Midbrain (tissue), 1 donor: ENCODE measurements at regions not wholly inside any gene's neighbourhood (a gene's known extent, or its start where the extent isn't known, plus 50 kb on each side); places are given as distances from the start of the nearest gene placed in this dataset.
"Not testable (repeated sequence)": the region's sequence is repeated elsewhere in the genome, so short reads cannot be mapped to it uniquely, and the experiment has no call there.

Experiments
- DNase-seq: peaks from one replicate; lab custom pipeline; 2025; lab: John Stamatoyannopoulos, UW

- not testable (repeated sequence) for DNase-seq
These were observed 101.1 kb upstream of the LRPAP1 start for GRCh38 chr4:3633277-3633676.

- DNase-seq, result not testable (repeated sequence)
These were observed 100.6 kb upstream of the LRPAP1 start for GRCh38 chr4:3632794-3633193.

GRCh38 chr4:3631544-3632266 is 99.5 kb upstream of the LRPAP1 start:
- DNase-seq, result not testable (repeated sequence)

GRCh38 chr4:3630598-3631543 is 98.6 kb upstream of the LRPAP1 start:
- no peak for DNase-seq

- DNase-seq, result no peak
These were observed 97.9 kb upstream of the LRPAP1 start for GRCh38 chr4:3630136-3630597.

- no peak for DNase-seq
These were observed 97.4 kb upstream of the LRPAP1 start for GRCh38 chr4:3629665-3630064.

GRCh38 chr4:3629176-3629575 is 97.0 kb upstream of the LRPAP1 start:
- not testable (repeated sequence) for DNase-seq

GRCh38 chr4:3628868-3629175 is 96.6 kb upstream of the LRPAP1 start:
- no peak for DNase-seq

- not testable (repeated sequence) for DNase-seq
These were observed 96.0 kb upstream of the LRPAP1 start for GRCh38 chr4:3627967-3628867.

- not testable (repeated sequence) for DNase-seq
These were observed 95.2 kb upstream of the LRPAP1 start for GRCh38 chr4:3627456-3627855.

GRCh38 chr4:3626131-3626884 is 94.1 kb upstream of the LRPAP1 start:
- not testable (repeated sequence) for DNase-seq

GRCh38 chr4:3625286-3625875 is 93.2 kb upstream of the LRPAP1 start:
- not testable (repeated sequence) for DNase-seq

- not testable (repeated sequence) for DNase-seq
These were observed 91.6 kb upstream of the LRPAP1 start for GRCh38 chr4:3623809-3624329.

GRCh38 chr4:3623106-3623505 is 90.9 kb upstream of the LRPAP1 start:
- DNase-seq, result no peak

- not testable (repeated sequence) for DNase-seq
These were observed 88.1 kb upstream of the LRPAP1 start for GRCh38 chr4:3620365-3620764.

- DNase-seq, result not testable (repeated sequence)
These were observed 87.5 kb upstream of the LRPAP1 start for GRCh38 chr4:3619698-3620097.

- DNase-seq, result not testable (repeated sequence)
These were observed 86.1 kb upstream of the LRPAP1 start for GRCh38 chr4:3618341-3618740.

- no peak for DNase-seq
These were observed 83.4 kb upstream of the LRPAP1 start for GRCh38 chr4:3615386-3616286.

- no peak for DNase-seq
These were observed 82.4 kb upstream of the LRPAP1 start for GRCh38 chr4:3614731-3614980.
